Liver (tissue), 3 donors: ENCODE measurements at regions not wholly inside any gene's neighbourhood (a gene's known extent, or its start where the extent isn't known, plus 50 kb on each side); places are given as distances from the start of the nearest gene placed in this dataset.

Experiments used
- FOXA1 ChIP-seq: IDR thresholded peaks from 2 replicates; pipeline ENCODE4 v1.6.1; 2016; ENCODE audit warnings: antibody characterized with exemption
- NR2F2 ChIP-seq: IDR thresholded peaks from 2 replicates; pipeline ENCODE4 v1.6.1; 2016; ENCODE audit warnings: antibody characterized with exemption
- RXRA ChIP-seq, 2 donors: IDR thresholded peaks; 2 replicates each; pipeline ENCODE4 v1.6.1; 2017 to 2018; ENCODE audit warnings: antibody characterized with exemption in 2 of 2, mild to moderate bottlenecking in 1 of 2
- TAF1 ChIP-seq: conservative IDR thresholded peaks from 2 replicates; pipeline ENCODE4 v1.6.1; 2016; ENCODE audit warnings: antibody characterized with exemption, mild to moderate bottlenecking
- TF ChIP-seq, protein P1 (sequence below): IDR thresholded peaks from 2 replicates; pipeline ENCODE4 v1.6.1; 2016; ENCODE audit warnings: antibody characterized with exemption, mild to moderate bottlenecking
- TF ChIP-seq, protein P2 (sequence below): fragments of 150-350 bp; IDR thresholded peaks from 2 replicates; pipeline ENCODE4 v1.5.1; 2017; ENCODE audit warnings: improper control_type of control experiment, low read depth, low read length; ENCODE audit not compliant: missing input control
- TF ChIP-seq, protein P3 (sequence below): IDR thresholded peaks from 2 replicates; pipeline ENCODE4 v1.6.1; 2016; ENCODE audit warnings: antibody characterized with exemption
- TF ChIP-seq, protein P4 (sequence below): IDR thresholded peaks from 2 replicates; pipeline ENCODE4 v1.6.1; 2016; ENCODE audit warnings: antibody characterized with exemption
- TF ChIP-seq, protein P5 (sequence below): IDR thresholded peaks from 2 replicates; pipeline ENCODE4 v1.6.1; 2016; ENCODE audit warnings: antibody characterized with exemption
- donor health status: healthy.
- donor health status: healthy.

DNA sequence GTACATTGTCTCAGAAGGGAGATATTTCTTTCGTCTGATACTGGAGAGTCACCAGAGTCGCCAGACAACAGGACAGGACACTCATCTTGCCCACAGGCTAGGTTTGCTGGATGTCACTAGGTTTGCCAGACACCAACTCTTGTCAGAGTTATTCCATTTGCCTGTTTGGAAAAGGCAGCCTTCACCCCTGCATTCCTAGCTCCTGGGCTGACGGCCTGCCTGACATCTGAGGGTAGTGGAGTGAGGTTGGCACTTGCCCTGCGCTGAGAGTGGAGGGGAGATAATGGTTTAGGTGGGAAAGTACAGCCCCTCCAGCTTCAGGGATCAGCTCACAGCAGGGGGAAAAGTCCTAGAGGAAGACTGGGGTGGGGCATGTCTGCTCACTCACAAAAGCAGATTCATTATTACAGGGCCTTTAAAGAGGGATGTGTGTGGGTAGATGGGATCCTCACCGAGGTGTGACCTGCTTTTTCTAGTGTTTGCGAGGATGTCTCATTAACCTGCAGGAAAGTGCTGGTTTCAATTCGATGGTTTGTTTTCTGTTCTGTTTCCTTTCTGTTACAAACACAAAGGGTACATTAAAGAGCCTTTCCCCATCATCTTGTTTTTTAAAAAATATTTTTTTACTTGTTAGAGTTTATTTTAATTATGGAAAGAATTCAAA, 79.3 kb upstream of the TNS3 start:
- TF ChIP-seq, protein P1, sequence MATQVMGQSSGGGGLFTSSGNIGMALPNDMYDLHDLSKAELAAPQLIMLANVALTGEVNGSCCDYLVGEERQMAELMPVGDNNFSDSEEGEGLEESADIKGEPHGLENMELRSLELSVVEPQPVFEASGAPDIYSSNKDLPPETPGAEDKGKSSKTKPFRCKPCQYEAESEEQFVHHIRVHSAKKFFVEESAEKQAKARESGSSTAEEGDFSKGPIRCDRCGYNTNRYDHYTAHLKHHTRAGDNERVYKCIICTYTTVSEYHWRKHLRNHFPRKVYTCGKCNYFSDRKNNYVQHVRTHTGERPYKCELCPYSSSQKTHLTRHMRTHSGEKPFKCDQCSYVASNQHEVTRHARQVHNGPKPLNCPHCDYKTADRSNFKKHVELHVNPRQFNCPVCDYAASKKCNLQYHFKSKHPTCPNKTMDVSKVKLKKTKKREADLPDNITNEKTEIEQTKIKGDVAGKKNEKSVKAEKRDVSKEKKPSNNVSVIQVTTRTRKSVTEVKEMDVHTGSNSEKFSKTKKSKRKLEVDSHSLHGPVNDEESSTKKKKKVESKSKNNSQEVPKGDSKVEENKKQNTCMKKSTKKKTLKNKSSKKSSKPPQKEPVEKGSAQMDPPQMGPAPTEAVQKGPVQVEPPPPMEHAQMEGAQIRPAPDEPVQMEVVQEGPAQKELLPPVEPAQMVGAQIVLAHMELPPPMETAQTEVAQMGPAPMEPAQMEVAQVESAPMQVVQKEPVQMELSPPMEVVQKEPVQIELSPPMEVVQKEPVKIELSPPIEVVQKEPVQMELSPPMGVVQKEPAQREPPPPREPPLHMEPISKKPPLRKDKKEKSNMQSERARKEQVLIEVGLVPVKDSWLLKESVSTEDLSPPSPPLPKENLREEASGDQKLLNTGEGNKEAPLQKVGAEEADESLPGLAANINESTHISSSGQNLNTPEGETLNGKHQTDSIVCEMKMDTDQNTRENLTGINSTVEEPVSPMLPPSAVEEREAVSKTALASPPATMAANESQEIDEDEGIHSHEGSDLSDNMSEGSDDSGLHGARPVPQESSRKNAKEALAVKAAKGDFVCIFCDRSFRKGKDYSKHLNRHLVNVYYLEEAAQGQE, result no peak
- TF ChIP-seq, protein P2, sequence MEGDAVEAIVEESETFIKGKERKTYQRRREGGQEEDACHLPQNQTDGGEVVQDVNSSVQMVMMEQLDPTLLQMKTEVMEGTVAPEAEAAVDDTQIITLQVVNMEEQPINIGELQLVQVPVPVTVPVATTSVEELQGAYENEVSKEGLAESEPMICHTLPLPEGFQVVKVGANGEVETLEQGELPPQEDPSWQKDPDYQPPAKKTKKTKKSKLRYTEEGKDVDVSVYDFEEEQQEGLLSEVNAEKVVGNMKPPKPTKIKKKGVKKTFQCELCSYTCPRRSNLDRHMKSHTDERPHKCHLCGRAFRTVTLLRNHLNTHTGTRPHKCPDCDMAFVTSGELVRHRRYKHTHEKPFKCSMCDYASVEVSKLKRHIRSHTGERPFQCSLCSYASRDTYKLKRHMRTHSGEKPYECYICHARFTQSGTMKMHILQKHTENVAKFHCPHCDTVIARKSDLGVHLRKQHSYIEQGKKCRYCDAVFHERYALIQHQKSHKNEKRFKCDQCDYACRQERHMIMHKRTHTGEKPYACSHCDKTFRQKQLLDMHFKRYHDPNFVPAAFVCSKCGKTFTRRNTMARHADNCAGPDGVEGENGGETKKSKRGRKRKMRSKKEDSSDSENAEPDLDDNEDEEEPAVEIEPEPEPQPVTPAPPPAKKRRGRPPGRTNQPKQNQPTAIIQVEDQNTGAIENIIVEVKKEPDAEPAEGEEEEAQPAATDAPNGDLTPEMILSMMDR, result no peak
- TF ChIP-seq, protein P3, sequence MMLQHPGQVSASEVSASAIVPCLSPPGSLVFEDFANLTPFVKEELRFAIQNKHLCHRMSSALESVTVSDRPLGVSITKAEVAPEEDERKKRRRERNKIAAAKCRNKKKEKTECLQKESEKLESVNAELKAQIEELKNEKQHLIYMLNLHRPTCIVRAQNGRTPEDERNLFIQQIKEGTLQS, result no peak
- no peak for TF ChIP-seq FOXA1
- no peak for TF ChIP-seq TAF1
- TF ChIP-seq RXRA (IDR thresholded peaks at IDR 0.05), result no peak
- no peak for TF ChIP-seq NR2F2
- TF ChIP-seq, protein P4, sequence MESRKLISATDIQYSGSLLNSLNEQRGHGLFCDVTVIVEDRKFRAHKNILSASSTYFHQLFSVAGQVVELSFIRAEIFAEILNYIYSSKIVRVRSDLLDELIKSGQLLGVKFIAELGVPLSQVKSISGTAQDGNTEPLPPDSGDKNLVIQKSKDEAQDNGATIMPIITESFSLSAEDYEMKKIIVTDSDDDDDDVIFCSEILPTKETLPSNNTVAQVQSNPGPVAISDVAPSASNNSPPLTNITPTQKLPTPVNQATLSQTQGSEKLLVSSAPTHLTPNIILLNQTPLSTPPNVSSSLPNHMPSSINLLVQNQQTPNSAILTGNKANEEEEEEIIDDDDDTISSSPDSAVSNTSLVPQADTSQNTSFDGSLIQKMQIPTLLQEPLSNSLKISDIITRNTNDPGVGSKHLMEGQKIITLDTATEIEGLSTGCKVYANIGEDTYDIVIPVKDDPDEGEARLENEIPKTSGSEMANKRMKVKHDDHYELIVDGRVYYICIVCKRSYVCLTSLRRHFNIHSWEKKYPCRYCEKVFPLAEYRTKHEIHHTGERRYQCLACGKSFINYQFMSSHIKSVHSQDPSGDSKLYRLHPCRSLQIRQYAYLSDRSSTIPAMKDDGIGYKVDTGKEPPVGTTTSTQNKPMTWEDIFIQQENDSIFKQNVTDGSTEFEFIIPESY, result no peak
- TF ChIP-seq, protein P5, sequence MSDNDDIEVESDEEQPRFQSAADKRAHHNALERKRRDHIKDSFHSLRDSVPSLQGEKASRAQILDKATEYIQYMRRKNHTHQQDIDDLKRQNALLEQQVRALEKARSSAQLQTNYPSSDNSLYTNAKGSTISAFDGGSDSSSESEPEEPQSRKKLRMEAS, result no peak
